ENCODE measurements at regions not wholly inside any gene's neighbourhood (a gene's known extent, or its start where the extent isn't known, plus 50 kb on each side); places are given as distances from the start of the nearest gene placed in this dataset.

GRCh38 chr2:181122601-181123000, 142.2 kb downstream of the UBE2E3 start:
- Histone ChIP-seq H3K36me3 (ENCODE audit: low read depth) (no peaks in the 10 kb centered on the region), H3K27ac (no peak overlapping the region), H3F3A (ENCODE audit: insufficient read depth) (peaks cover 8% of the 10 kb centered on the region), H3K9ac (no peak overlapping the region), H3K9me3 (ENCODE audit: low read depth) (no peaks in the 10 kb centered on the region), H3K9me2 (ENCODE audit: insufficient read depth) (no peaks in the 10 kb centered on the region), H3K27me3 (replicated peaks; ENCODE audit: insufficient read depth) (no peaks in the 10 kb centered on the region), H3K4me3 (no peak overlapping the region), H4K20me1 (ENCODE audit: insufficient read depth) (no peaks in the 10 kb centered on the region), H3K4me2 (ENCODE audit: unreplicated experiment) (no peak overlapping the region), H2AFZ (no peak overlapping the region), H3K79me2 (ENCODE audit: insufficient read depth) (no peaks in the 10 kb centered on the region), H3K4me1 (ENCODE audit: insufficient read depth) (peaks cover 20% of the 10 kb centered on the region)
- in situ Hi-C loops (cut with MboI), result no loop called here
- 73 to 75% methylated on average over 2 of the region's 2 CpGs for WGBS, 2 experiments (ENCODE audit: low coverage in 1 of 2, low lambda C conversion rate in 2 of 2, missing lambda C conversion rate in 2 of 2)
- no peak for DNase-seq
- TF ChIP-seq EZH2 (IDR thresholded peaks at IDR 0.05; ENCODE audit: insufficient read depth, poor library complexity, severe bottlenecking) (no peak), EZH2phosphoT487 (IDR thresholded peaks at IDR 0.05; ENCODE audit: insufficient read depth, low read depth) (no peak)

- WGBS, 2 experiments (ENCODE audit: low coverage in 1 of 2, low lambda C conversion rate in 2 of 2, missing lambda C conversion rate in 2 of 2), result 80 to 87% methylated on average over 2 of the region's 2 CpGs
- TF ChIP-seq EZH2phosphoT487 (IDR thresholded peaks at IDR 0.05; ENCODE audit: insufficient read depth, low read depth) (no peak), EZH2 (IDR thresholded peaks at IDR 0.05; ENCODE audit: insufficient read depth, poor library complexity, severe bottlenecking) (no peak)
- Histone ChIP-seq H4K20me1 (ENCODE audit: insufficient read depth) (no peaks in the 10 kb centered on the region), H3K4me2 (ENCODE audit: unreplicated experiment) (no peak overlapping the region), H3K36me3 (ENCODE audit: low read depth) (no peaks in the 10 kb centered on the region), H3K9me3 (ENCODE audit: low read depth) (no peaks in the 10 kb centered on the region), H3K79me2 (ENCODE audit: insufficient read depth) (no peaks in the 10 kb centered on the region), H2AFZ (peak overlapping the region; percentile 53; the same call in 1 of the 2 replicates), H3K4me1 (ENCODE audit: insufficient read depth) (peaks cover 20% of the 10 kb centered on the region), H3K9me2 (ENCODE audit: insufficient read depth) (no peaks in the 10 kb centered on the region), H3K27ac (no peak overlapping the region), H3F3A (ENCODE audit: insufficient read depth) (peaks cover 8% of the 10 kb centered on the region), H3K27me3 (replicated peaks; ENCODE audit: insufficient read depth) (no peaks in the 10 kb centered on the region), H3K4me3 (no peak overlapping the region), H3K9ac (no peak overlapping the region)
- in situ Hi-C loops (cut with MboI), result no loop called here
- DNase-seq, result no peak
Measured at GRCh38 chr2:181123798-181124231, 143.4 kb downstream of the UBE2E3 start.

DNA sequence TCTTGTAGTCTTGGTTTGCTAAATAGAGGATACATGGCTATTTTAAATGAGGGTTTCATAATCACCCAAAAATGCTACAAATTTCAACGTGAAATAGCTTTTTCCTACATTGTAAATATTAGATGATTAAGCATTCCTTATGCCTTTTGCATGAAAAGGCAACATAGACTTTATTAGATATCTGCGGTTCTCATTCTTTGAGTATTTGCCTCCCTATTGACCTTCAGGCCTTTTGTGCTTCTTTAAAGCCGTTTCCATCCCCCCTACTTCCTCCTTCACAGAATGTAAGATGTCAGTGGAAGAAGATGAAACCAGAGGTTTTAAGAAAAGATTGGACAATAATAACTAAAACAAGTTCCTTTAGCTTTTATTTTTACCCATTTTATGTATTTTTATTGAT, 144.1 kb downstream of the UBE2E3 start:
- Histone ChIP-seq H3K9me2 (ENCODE audit: insufficient read depth) (no peaks in the 10 kb centered on the region), H2AFZ (peak overlapping the region; percentile 53; the same call in 1 of the 2 replicates), H3K36me3 (ENCODE audit: low read depth) (no peaks in the 10 kb centered on the region), H3K4me3 (no peak overlapping the region), H3K4me1 (ENCODE audit: insufficient read depth) (peaks cover 20% of the 10 kb centered on the region), H3K9ac (no peak overlapping the region), H4K20me1 (ENCODE audit: insufficient read depth) (no peaks in the 10 kb centered on the region), H3K27me3 (replicated peaks; ENCODE audit: insufficient read depth) (no peaks in the 10 kb centered on the region), H3K79me2 (ENCODE audit: insufficient read depth) (no peaks in the 10 kb centered on the region), H3K27ac (no peak overlapping the region), H3K9me3 (ENCODE audit: low read depth) (no peaks in the 10 kb centered on the region), H3F3A (ENCODE audit: insufficient read depth) (peaks cover 8% of the 10 kb centered on the region), H3K4me2 (ENCODE audit: unreplicated experiment) (peak overlapping the region; percentile 32)
- DNase-seq, result no peak
- 79 to 83% methylated on average over 3 of the region's 3 CpGs for WGBS, 2 experiments (ENCODE audit: low coverage in 1 of 2, low lambda C conversion rate in 2 of 2, missing lambda C conversion rate in 2 of 2)
- TF ChIP-seq EZH2phosphoT487 (IDR thresholded peaks at IDR 0.05; ENCODE audit: insufficient read depth, low read depth) (no peak), EZH2 (IDR thresholded peaks at IDR 0.05; ENCODE audit: insufficient read depth, poor library complexity, severe bottlenecking) (no peak)
- in situ Hi-C loops (cut with MboI), result no loop called here

- TF ChIP-seq EZH2phosphoT487 (IDR thresholded peaks at IDR 0.05; ENCODE audit: insufficient read depth, low read depth), result no peak
- no peak for TF ChIP-seq EZH2 (IDR thresholded peaks at IDR 0.05; ENCODE audit: insufficient read depth, poor library complexity, severe bottlenecking)
Measured at GRCh38 chr2:181125359-181125758, 145.0 kb downstream of the UBE2E3 start.

More at GRCh38 chr2:181125359-181125758, 145.0 kb downstream of the UBE2E3 start:
- H3K27ac ChIP-seq, result no peak overlapping the region
- H3K4me2 ChIP-seq (ENCODE audit: unreplicated experiment), result no peak overlapping the region
- H3K9ac ChIP-seq, result no peak overlapping the region
- H3F3A ChIP-seq (ENCODE audit: insufficient read depth), result peaks cover 8% of the 10 kb centered on the region
- DNase-seq, result no peak
- in situ Hi-C loops (cut with MboI), result no loop called here
- no peaks in the 10 kb centered on the region for H3K36me3 ChIP-seq (ENCODE audit: low read depth)
- WGBS, 2 experiments (ENCODE audit: low coverage in 1 of 2, low lambda C conversion rate in 2 of 2, missing lambda C conversion rate in 2 of 2), result 67 to 71% methylated on average over 2 of the region's 2 CpGs
- H3K4me1 ChIP-seq (ENCODE audit: insufficient read depth), result peaks cover 19% of the 10 kb centered on the region
- H3K9me3 ChIP-seq (ENCODE audit: low read depth), result no peaks in the 10 kb centered on the region
- H2AFZ ChIP-seq, result no peak overlapping the region
- no peak overlapping the region for H3K4me3 ChIP-seq
- H3K9me2 ChIP-seq (ENCODE audit: insufficient read depth), result no peaks in the 10 kb centered on the region
- no peaks in the 10 kb centered on the region for H3K27me3 ChIP-seq (replicated peaks; ENCODE audit: insufficient read depth)
- H4K20me1 ChIP-seq (ENCODE audit: insufficient read depth), result no peaks in the 10 kb centered on the region
- no peaks in the 10 kb centered on the region for H3K79me2 ChIP-seq (ENCODE audit: insufficient read depth)

Data from GM23248 (cell line).